T1000 (cell line): ENCODE measurements at regions not wholly inside any gene's neighbourhood (a gene's known extent, or its start where the extent isn't known, plus 50 kb on each side); places are given as distances from the start of the nearest gene placed in this dataset.

ENCODE experiments used
- DNase-seq: peaks from one replicate; lab custom pipeline; 2025; ENCODE audit warnings: mixed read lengths; lab: John Stamatoyannopoulos, UW

DNA sequence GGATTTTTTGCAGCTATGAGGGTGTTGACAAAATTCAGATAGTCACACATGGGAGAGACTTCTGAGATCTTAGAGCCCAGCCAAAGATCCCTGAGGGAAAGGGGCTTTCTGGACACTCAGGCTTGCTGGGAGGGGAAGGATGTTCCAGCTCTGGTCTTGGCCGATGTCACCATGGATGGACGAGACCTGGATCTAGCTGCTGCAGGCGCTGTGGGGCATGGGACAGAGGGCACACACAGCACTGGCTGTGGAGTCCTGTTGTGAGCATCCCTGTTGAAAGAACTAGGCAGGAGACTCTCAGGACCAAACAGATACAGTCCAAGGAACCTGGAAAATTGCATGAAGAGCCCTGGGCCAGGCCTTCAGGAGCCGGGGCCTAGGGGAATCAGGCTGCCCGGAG is 80.1 kb upstream of the SDK2 start:
- DNase-seq = no peak

DNA sequence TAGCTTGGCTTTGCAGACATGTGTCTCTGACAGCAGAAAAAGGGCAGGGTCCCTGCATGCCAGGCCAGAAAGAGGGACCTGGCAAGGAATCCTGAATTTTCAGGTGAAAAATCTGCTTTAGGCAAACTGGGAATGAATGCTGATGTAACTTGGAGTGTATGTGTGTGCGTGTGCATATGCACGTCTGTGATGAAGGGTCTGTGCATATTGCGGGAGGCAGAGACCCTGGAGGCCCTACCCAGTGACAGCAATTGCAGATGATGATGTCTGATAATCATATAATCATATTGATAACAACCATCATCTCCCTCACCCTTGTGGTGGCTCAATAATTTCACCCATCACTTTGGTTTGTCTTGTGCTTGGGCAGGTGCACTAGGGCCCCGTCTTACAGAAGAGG is 80.7 kb upstream of the SDK2 start:
- DNase-seq = no peak

DNA sequence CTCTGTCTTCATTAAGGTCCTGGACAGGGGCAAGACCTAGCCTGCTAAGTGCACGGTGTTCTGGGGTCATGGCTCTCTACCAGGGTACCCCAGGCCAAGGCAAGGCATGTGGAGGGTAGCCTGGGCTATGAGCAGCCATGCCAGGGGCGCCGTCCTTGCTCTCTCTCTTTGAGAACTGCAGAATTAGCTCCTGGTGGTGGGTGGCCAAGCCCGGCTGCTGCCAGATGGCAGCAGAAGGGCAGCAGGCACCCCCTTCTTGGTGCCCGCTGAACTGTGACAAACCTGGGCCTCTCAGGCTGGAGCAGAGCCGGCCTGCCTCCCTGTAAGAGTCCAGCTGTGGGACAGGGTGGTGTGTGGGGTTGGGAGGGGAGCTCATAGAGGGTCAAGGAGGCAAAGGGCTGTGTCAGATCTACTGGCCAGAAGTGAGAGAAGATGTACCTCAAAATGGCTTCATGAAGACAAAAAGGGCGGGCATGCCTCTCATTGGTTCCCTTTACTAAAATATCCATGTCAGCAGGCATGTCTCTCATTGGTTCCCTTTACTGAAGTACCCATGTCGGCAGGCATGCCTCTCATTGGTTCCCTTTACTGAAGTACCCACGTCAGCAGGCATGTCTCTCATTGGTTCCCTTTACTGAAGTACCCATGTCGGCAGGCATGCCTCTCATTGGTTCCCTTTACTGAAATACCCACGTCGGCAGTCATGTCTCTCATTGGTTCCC is 81.7 kb upstream of the SDK2 start:
- no peak for DNase-seq

DNA sequence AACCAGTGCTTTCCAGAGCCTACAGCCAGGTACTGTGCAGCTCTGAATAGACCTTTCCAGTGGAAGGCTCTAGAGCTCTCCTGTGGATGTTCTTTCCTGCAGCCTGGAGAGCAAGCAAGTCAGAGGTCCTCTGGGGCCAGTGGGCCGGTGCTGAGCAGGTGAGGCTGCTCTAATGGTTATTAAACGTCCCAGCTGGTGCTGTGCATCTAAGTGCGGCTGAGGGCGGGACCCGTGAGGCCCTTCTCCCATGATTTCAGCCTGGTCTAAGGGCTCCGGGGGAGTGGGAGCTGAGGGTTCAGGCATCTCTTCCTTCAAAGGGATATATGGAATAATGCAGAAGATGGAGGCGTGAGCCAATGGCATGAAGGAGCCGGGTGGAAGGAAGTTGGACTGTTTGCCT is 83.7 kb upstream of the SDK2 start:
- no peak for DNase-seq

DNA sequence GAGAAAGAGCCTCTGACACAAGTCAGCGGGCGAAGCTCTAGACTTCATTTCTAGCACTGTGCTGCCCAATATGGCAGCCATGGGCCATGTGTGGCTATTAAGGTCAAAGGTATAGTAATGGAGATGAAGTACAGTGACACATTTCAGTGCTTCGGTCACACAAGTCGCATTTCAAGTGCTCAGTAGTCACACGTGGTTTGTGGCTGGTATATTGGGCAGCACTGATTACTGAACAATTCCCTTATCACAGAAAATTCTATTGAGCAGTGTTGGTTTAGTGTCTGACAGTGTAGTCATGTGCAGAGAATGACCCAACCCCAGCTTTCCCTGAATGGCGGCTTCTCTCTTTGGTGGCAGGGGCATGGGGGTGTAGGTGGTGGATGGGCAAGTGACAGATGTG is 84.9 kb upstream of the SDK2 start:
- no peak for DNase-seq

DNA sequence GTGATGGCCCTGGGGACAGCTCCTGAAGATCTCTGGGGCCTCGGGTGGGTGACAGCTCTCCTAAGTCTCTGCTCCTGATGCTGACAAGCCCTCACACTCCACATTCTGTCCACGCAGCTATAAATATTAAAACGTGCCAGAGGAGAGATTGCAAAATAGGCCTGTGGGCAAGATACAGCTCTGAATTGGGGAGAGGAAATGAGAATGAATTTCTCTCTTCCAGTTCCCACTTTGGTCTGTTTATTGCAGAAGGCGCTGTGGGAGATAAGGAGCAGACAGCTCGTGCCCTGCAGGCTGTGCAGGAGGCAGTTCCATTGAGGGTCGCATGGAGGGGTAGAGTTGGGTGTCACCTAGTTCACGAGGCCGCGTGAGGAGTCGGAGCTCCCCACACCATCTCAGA is 87.5 kb upstream of the SDK2 start:
- no peak for DNase-seq

DNA sequence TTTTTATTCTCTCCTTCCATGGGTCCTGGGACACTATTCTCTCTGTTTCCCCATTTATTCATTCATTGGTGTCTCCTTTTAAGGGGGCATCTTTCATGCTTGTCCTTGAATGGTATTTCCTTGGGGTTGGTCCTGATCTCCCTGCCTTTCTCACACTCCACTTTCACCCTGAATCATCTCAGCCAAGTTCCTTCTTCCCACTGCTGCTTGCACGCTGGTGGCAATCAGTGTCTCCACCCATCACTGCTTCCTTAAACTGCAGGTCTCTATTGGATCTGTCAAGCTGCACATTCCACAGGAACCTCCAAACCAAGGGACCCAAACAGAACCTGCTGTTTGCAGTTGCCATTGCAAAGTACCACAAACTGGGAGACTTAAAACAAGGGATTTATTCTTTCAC is 89.3 kb upstream of the SDK2 start:
- no peak for DNase-seq

DNA sequence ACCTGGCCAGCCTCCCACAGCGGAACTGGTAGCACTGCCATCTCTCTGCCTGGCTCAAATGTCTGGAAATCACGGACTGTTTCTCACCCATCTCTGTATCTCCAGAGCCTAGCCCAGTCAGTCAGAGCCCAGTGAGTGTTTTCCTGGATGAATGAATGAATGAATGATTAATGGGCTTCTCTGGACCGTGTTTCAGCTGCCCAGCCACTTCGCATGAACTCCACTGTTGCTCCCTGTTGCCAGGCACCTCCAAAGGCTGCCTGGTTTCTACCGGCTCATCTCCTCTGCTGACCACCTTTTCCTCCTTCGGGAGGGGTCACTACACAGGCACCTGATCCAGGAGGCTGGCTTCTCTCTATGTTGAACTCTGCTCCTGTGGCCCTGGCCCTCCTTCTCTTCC is 91.0 kb upstream of the SDK2 start:
- DNase-seq = no peak

DNA sequence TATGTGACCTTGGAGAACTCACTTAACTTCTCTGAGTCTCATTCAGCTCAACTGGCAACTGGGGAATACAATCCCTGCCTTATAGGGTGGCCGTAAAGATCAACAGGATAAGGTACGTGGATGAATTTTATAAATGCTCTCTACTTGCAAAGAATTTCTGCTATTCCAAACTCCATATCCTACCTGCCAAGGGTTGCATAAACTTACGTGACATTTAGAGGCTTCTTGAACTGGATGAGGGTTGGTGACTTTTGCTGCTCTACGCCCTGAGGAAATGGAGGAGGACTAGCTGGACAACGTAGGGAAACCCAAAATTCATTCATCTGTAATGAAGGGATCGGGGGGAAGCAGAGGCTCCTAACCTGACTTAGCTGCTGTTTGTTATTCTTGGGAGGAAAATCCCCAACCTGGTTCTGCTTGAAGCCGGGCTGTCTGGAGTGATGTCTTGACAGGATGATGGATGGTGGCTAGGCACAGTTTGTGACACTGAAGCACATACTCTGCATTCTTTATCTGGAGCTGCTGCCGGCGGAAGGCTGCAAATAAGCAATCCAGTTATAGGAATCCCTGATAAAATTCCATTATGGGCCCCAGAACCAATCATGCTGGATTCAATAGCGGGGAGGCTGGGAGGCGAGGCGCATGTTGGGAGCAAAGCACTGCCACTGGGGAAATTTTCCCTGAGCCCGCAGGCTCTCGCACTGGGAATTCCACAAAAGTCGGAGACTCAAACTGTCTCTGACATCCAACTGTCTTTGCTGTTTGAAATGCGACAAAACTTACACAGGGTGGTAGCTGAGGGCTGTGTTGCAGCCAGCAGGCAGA is 94.7 kb upstream of the SDK2 start:
- DNase-seq = no peak

DNA sequence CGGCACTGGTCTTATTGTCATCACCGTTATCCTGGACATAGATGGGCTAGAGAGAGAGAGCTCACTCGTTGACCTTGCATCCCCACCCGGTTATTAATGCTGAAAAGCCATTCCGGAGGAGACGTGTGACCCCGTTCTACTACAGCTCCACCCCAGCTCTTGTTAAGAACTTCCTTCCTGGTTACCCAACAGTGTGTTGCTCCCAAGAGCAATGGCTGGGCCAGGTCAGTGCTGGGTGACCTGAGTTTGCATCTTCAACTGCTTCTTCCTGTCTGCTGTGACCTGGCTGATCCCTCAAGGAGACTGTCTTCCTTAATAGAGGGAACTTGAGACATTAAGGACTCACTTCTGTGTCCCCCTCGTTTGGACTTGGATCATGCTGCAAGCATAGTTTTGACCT is 96.1 kb upstream of the SDK2 start:
- DNase-seq = no peak

DNA sequence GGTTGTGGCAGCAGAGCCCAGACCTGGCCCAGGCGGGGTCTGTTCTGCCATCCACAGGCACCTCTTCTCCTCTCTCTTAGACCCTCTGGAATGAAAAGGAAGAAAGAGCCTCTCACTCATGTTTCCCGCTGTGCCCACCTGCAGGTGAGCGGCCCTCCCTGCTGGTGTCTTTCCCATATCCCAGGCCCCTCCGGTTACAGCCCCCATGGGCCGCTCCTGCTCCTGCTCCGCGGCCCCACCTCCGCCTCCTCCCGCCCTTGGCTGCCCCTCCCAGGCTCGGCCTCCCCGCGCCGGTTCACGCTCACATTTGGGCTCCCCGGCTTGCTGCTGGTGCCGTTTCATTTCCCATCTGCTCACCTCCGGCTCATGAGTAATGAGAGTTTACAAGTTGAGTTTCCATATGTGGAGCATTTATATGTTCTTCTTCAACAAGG is 98.7 kb upstream of the SDK2 start:
- DNase-seq = no peak

DNA sequence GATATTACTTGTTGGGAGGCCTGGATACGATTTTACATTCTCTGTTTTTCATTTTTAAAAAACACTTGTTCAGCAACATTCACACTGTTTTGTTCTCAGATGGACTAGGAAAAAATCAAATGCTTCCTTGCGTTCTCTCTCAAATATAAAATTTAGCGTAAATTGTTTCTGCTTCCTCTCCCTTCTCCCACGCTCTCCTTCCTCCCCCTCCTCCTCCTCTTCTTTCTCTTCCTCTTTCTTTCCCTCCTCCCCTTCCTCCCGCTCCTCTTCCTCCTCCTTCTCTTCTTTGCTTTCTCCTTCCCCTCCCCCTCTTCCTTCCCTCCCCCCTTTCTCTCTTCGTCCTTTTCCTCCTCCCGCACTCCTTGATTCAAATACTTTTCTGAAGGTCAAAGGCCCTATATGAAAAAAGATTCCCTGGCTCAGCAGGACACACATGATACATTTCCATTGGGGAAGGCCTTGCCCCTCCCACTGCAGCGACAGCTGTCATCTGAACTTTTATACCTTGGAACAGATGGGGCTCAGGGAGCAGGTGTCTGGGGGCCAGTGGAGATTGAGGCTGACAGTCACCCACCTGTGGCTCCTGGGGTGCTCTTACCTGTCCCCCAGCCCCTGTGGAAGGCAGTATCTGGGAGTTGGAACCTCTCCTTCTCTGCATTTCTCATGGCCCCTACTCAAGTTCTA is 99.4 kb upstream of the SDK2 start:
- DNase-seq = no peak

DNA sequence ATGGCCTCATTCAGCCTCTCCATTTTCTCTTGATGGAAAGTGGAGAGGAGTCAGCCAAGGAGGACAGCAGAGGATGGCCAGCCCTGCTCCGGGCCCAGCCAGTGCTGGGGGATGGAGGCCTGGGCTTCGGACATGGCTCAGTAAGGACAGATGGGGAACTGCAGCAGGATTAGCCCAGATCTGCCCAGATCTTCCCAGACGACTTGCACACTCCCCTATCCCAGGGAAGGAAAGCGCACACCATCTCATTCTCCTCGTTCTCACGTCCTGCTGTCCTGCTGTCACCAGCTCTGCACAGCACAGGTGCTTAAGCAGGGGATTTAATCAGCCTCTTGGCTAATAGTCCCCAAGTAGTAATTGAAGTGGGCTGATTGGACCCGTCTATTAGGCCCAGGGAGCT is 100.2 kb upstream of the SDK2 start:
- no peak for DNase-seq

DNA sequence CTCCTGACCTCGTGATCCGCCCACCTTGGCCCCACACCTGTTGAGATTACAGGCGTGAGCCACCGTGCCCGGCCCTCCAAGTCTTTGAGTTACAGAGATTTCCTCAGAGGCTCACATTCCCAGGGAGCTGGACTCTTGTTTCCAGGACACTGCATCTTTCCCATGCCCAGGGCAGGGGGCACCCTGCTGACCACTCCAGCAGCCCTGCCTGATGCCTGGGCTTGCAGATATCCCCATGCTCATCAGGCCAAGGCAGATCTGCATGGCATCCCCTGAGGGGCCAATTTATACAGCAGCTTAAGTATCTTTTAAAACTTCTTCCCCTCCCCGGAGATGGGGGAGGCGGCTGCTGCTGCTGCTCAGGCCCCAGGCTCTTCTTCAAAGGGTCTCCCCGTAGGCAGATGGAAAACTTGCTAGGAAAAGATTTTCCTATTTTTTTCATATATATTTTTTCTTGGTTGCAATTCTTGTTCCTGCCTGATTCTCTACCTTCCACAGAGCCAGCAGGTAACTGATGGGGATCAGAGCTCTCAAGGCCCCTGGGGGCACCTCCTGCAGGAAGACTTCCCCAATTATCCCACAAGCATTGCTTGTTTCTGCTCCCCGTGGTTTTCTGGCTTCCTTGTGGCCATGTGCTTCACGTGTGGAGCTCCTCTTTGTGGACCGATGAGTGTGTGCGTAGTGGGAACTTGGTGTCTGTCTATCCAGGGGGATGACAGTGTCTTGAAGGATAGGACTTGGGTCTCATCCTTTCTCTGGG is 102.2 kb upstream of the SDK2 start:
- no peak for DNase-seq

DNA sequence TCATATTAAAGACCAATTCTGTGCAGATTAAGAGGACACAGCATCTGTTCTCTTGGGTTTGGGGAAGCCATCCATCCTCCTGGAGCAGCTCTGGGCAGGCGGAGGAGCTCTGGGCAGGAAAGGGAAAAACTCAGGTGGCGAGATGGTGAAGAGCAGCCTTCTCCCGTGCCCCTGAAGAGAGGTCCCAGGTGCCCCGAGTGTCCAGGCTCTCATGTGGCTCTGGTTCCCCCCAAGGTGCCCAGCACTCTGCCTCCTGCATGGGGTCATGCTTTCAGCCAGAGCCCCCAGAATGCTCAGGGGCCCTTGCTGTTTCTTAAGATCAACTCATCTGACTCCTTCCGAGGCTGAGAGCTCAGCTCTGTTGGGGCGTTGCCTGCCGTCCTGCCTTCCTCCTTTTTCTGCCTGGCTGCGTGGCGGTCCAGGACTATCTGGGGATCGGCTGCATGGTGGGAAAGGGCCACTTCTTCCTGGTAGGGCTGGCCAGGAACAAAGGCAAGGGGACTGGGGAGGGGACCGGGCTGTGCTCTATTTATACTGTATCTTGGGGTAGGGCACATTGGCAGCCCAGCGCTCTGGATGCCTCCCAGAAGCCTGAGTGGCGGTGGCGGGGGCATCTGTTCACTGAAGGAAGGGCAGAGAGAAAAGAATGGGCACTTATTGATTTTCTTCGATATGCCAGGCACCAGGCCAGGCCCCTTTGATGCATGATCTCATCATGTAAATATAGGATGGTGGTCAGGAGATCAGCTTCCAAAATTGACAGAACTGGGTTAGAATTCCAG is 103.2 kb upstream of the SDK2 start:
- no peak for DNase-seq

DNA sequence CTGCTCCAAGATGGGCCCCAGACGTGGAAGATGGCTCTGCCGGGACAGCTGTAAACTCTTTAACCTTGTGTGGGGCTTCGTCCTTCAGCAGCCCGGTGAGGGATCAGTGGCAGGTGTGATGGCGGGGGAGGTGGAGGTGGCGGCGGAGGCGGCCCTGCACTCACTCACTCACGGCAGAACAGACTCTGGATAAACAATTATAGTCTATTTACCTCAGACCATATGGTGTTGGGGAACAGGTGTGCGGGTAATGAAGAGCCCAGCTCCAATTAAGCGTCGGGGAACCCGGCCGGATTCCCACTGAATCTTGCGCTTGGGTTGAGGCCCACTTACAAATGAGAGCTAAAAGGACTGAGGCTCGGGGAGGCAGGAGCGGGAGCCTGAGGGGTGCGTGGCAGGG is 104.3 kb upstream of the SDK2 start:
- no peak for DNase-seq

DNA sequence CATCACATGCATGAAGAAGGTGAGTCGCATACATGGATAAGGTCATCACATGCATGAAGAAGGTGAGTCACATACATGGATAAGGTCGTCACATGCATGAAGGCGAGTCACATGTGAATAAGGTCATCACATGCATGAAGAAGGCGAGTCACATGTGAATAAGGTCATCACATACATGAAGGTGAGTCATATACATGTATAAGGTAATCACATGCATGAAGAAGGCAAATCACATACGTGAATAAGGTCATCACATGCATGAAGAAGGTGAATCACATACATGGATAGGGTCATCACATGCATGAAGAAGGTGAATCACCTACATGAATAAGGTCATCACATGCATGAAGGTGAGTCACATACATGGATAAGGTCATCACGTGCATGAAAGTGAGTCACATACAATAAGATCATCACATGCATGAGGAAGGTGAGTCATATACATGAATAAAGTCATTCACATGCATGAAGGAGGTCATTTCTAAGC is 105.1 kb upstream of the SDK2 start:
- DNase-seq = no peak

DNA sequence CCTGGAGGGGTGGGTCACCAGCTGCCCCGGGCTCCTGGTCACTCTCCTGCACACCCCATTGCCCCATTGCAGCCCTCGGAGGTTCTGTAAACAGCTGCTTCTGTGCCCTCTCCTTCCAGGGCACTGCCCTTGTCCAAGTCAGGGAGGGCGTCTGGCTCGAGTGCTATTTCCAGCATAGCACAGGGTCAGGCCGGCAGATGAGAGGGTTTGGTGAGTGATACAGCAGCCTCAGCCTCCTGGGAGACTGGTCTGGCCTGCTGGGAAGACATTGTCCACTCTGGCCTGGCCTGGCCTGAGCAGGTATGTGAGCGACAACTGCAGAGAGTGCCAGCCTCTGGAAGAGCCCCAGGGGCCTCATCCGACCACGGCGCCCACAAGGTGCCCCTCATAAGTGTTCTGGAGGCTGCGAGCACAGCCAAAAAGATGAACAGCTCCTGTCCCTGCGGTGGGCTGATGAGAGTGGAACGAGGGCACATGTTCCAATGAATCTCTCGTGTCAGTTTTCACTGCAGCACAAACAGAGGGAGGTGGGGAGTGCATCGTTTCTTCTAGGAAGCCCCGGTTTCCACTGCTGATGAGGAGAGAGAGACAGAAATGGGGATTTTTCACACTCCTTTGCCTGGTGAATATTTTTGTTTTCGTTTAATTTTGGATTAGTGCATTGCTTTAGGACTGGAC is 105.8 kb upstream of the SDK2 start:
- no peak for DNase-seq

DNA sequence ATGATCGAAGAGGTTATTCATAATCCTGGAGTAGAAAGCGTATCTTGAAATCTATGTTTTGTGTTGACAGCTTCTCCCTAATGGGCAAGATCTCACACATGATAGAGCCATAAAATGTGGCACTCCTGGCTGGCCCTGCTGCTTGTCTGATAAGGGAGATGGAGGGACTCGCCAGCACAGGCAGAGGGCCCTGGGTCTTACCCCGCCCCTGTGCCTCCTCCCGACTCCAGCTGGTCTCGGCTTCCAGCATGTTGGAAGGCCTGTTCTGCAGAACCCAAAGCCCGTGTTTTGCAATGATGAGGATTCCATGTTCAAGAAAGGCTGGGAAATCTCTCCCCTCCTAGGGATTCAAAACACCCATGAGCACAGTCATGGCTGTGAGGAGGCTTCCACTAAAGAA is 106.7 kb upstream of the SDK2 start:
- DNase-seq = no peak

DNA sequence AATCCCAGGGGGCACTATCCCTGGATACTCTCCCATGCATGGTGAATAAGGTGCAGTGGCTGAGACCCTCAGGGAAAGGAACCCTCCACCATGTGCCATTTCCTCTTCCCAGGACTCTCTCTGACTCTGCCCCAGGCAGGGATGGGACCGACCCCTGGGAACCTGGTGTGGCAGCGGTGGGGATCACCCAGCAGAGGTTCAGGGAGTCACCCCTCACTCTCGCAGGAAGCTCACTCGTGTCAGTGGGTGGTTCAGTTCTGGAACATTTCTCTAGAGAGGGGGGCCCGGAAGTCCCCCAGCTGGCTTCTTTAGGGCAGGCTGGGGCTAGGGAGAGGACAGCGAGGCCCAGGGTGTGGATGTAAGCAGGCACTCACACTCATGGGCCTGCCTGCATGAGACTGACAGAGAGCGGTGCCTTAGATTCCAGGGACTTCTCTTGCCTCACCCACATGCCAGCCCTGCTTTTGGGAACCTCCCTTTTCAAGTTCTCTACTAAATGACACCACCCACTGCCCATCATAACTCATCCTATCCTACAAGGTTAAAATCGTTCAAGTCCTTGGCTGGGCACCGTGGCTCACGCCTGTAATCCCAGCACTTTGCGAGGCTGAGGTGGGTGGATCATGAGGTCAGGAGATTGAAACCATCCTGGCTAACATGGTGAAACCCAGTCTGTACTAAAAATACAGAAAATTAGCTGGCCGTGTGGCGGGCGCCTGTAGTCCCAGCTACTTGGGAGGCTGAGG is 109.7 kb upstream of the SDK2 start:
- DNase-seq = no peak
